GM23248 (cell line): ENCODE measurements at regions not wholly inside any gene's neighbourhood (a gene's known extent, or its start where the extent isn't known, plus 50 kb on each side); places are given as distances from the start of the nearest gene placed in this dataset.

Experiments used
- DNase-seq: peaks from one replicate; pipeline ENCODE4 v3.0.0-alpha.2; 2015
- H2AFZ ChIP-seq: fragments of 200-600 bp; sonication (generic); 2 replicates; pipeline ENCODE4 v1.6.1; 2016; ENCODE audit warnings: antibody characterized with exemption
- H3F3A ChIP-seq: fragments of 200-600 bp; sonication (generic); 2 replicates; pipeline ENCODE4 v1.6.1; 2016; ENCODE audit warnings: mild to moderate bottlenecking, antibody characterized with exemption, mixed run types; ENCODE audit not compliant: insufficient read depth
- H3K27ac ChIP-seq: fragments of 200-600 bp; sonication (generic); 2 replicates; pipeline ENCODE4 v1.5.1; 2016; ENCODE audit warnings: mild to moderate bottlenecking
- H3K27me3 ChIP-seq: fragments of 200-600 bp; sonication (generic); replicated peaks from 2 replicates; pipeline ENCODE4 v1.6.1; 2016; ENCODE audit warnings: mild to moderate bottlenecking; ENCODE audit not compliant: insufficient read depth
- H3K36me3 ChIP-seq: fragments of 200-600 bp; sonication (generic); 2 replicates; pipeline ENCODE4 v1.6.1; 2016; ENCODE audit warnings: low read depth, mild to moderate bottlenecking
- H3K4me1 ChIP-seq: fragments of 200-600 bp; sonication (generic); 2 replicates; pipeline ENCODE4 v1.6.1; 2016; ENCODE audit warnings: mild to moderate bottlenecking; ENCODE audit not compliant: insufficient read depth
- H3K4me2 ChIP-seq: fragments of 200-600 bp; sonication (generic); one replicate; pipeline ENCODE4 v1.6.1; 2016; ENCODE audit warnings: mild to moderate bottlenecking; ENCODE audit not compliant: unreplicated experiment
- H3K4me3 ChIP-seq: fragments of 200-600 bp; sonication (generic); 2 replicates; pipeline ENCODE4 v1.5.1; 2016; ENCODE audit warnings: mild to moderate bottlenecking
- H3K79me2 ChIP-seq: fragments of 200-600 bp; sonication (generic); 2 replicates; pipeline ENCODE4 v1.6.1; 2016; ENCODE audit warnings: mild to moderate bottlenecking; ENCODE audit not compliant: insufficient read depth
- H3K9ac ChIP-seq: fragments of 200-600 bp; sonication (generic); 2 replicates; pipeline ENCODE4 v1.6.1; 2016; ENCODE audit warnings: mild to moderate bottlenecking
- H3K9me2 ChIP-seq: fragments of 200-600 bp; sonication (generic); 2 replicates; pipeline ENCODE4 v1.6.1; 2016; ENCODE audit warnings: mixed run types, mild to moderate bottlenecking, moderate library complexity; ENCODE audit not compliant: insufficient read depth
- H3K9me3 ChIP-seq: fragments of 200-600 bp; sonication (generic); one replicate; pipeline ENCODE4 v1.6.1; 2017; ENCODE audit warnings: low read depth
- H4K20me1 ChIP-seq: fragments of 200-600 bp; sonication (generic); 2 replicates; pipeline ENCODE4 v1.6.0; 2016; ENCODE audit not compliant: insufficient read depth
- EZH2 ChIP-seq: fragments of 200-600 bp; sonication (generic); IDR thresholded peaks from 2 replicates; pipeline ENCODE4 v1.6.1; 2018; ENCODE audit warnings: antibody characterized with exemption, mild to moderate bottlenecking; ENCODE audit not compliant: insufficient read depth, poor library complexity, severe bottlenecking
- EZH2phosphoT487 ChIP-seq: fragments of 200-600 bp; sonication (generic); IDR thresholded peaks from 2 replicates; pipeline ENCODE4 v1.6.1; 2018; ENCODE audit warnings: antibody characterized with exemption, moderate library complexity, mild to moderate bottlenecking, low read depth; ENCODE audit not compliant: insufficient read depth
- WGBS, 2 experiments: methylation state at CpG; one replicate each; pipeline ENCODE4 v1.1.6; 2015 to 2017; ENCODE audit warnings: low lambda C conversion rate in 2 of 2, low coverage in 1 of 2; ENCODE audit errors: missing lambda C conversion rate in 2 of 2; 5-methylcytosine and 5-hydroxymethylcytosine counted together
- in situ Hi-C: fragments of 300-500 bp; cut with MboI; formaldehyde crosslinking; loops from 2 replicates; pipeline ENCODE4 v1.15.0; 2020

- in situ Hi-C loops: no loop called here
- Histone ChIP-seq H3K36me3 (no peaks in the 10 kb centered on the region), H4K20me1 (no peaks in the 10 kb centered on the region), H3F3A (no peaks in the 10 kb centered on the region), H3K4me2 (no peak overlapping the region), H2AFZ (no peak overlapping the region), H3K79me2 (no peaks in the 10 kb centered on the region), H3K9ac (no peak overlapping the region), H3K27ac (no peak overlapping the region), H3K4me1 (no peaks in the 10 kb centered on the region), H3K27me3 (0 out of 2 replicates have a peak, but pooled peaks cover under 1% of the 10 kb centered on the region), H3K9me3 (no peaks in the 10 kb centered on the region), H3K4me3 (no peak overlapping the region), H3K9me2 (no peaks in the 10 kb centered on the region)
- TF ChIP-seq EZH2: no peak
- TF ChIP-seq EZH2phosphoT487: no peak
- DNase-seq: no peak
- WGBS, 2 experiments: 37 to 42% methylated on average over 4 of the region's 4 CpGs
Observed at GRCh38 chr16:13863075-13863765, 56.7 kb upstream of the ERCC4 start.

- Histone ChIP-seq H3K27ac (no peak overlapping the region), H3K4me1 (no peaks in the 10 kb centered on the region), H3K9me3 (no peaks in the 10 kb centered on the region), H3K36me3 (no peaks in the 10 kb centered on the region), H3K9me2 (no peaks in the 10 kb centered on the region), H3K27me3 (peaks cover 4% of the 10 kb centered on the region; the same call in 1 of the 2 replicates), H3K4me2 (no peak overlapping the region), H3K4me3 (no peak overlapping the region), H4K20me1 (no peaks in the 10 kb centered on the region), H3F3A (no peaks in the 10 kb centered on the region), H3K9ac (no peak overlapping the region), H3K79me2 (no peaks in the 10 kb centered on the region), H2AFZ (no peak overlapping the region)
- TF ChIP-seq EZH2phosphoT487: no peak
- no peak for TF ChIP-seq EZH2
- no peak for DNase-seq
- in situ Hi-C loops: no loop called here
- WGBS, 2 experiments: 34 to 37% methylated on average over 4 of the region's 4 CpGs
Observed at GRCh38 chr16:13864689-13865088, 55.3 kb upstream of the ERCC4 start.

DNA sequence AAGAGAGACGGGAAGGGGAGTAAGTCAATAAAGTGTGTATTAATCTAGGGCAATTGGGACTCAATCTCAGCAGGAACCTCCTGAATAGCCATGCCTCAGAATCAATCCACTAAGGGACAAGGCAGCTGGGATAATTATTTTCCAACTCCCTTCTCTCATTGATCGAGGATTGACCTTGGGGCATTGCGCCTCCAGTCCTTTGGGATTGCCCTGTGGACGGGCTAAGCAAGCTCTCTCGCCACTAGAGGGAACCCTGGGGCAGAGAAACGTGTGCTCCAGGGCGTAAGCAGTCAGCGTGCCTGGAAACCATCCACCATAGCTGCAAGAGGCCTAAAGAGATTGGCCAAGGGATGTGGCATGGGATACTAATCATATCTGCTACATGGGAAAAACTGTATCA is 53.9 kb upstream of the ERCC4 start:
- Histone ChIP-seq H3K4me2 (no peak overlapping the region), H3F3A (no peaks in the 10 kb centered on the region), H3K27me3 (peaks cover 4% of the 10 kb centered on the region; the same call in 1 of the 2 replicates), H3K4me3 (no peak overlapping the region), H3K9ac (no peak overlapping the region), H3K9me3 (no peaks in the 10 kb centered on the region), H2AFZ (no peak overlapping the region), H3K4me1 (no peaks in the 10 kb centered on the region), H3K27ac (no peak overlapping the region), H4K20me1 (no peaks in the 10 kb centered on the region), H3K36me3 (no peaks in the 10 kb centered on the region), H3K79me2 (no peaks in the 10 kb centered on the region), H3K9me2 (no peaks in the 10 kb centered on the region)
- DNase-seq: peak; percentile 88
- in situ Hi-C loops: no loop called here
- TF ChIP-seq EZH2phosphoT487 (no peak), EZH2 (no peak)
- WGBS, 2 experiments: 17 to 19% methylated on average over 8 of the region's 8 CpGs
